Gastrocnemius medialis (tissue), 4 donors: ENCODE measurements at regions not wholly inside any gene's neighbourhood (a gene's known extent, or its start where the extent isn't known, plus 50 kb on each side); places are given as distances from the start of the nearest gene placed in this dataset.

Source experiments
- CTCF ChIP-seq, 5 experiments: fragments of 450-650 bp in 3 of 5; fragments of 200-600 bp in 2 of 5; sonication (generic) in 2 of 5; IDR thresholded peaks in 4 of 5; conservative IDR thresholded peaks in 1 of 5; 1 replicate in 4 of 5; 2 replicates in 1 of 5; pipeline ENCODE4 v1.5.1; 2016 to 2019; ENCODE audit warnings: antibody characterized with exemption in 5 of 5, mild to moderate bottlenecking in 3 of 5, moderate library complexity in 3 of 5
- POLR2A ChIP-seq, 2 donors: fragments of 450-650 bp; IDR thresholded peaks; one replicate each; pipeline ENCODE4 v1.6.1; 2017; ENCODE audit warnings: antibody characterized with exemption in 2 of 2, mild to moderate bottlenecking in 2 of 2, moderate library complexity in 2 of 2

- TF ChIP-seq CTCF (IDR thresholded peaks at IDR 0.05 in 4 of 5, conservative IDR thresholded peaks at IDR 0.05 in 1 of 5) (no peak), POLR2A (IDR thresholded peaks at IDR 0.05) (no peak)
Measured at GRCh38 chr6:55668591-55668990, 89.6 kb upstream of the HMGCLL1 start.
